GM19324 (cell line): ENCODE measurements at regions not wholly inside any gene's neighbourhood (a gene's known extent, or its start where the extent isn't known, plus 50 kb on each side); places are given as distances from the start of the nearest gene placed in this dataset.

Experiments used
- ATAC-seq: cut with Tn5 transposase; IDR thresholded peaks from one replicate; pipeline ENCODE4 v1.9.1; 2021; ENCODE audit warnings: mild to moderate bottlenecking, moderate library complexity; ENCODE audit not compliant: unreplicated experiment, low FRiP score

GRCh38 chr14:96637521-96637920, 135.3 kb downstream of the PAPOLA start:
- no peak for ATAC-seq

GRCh38 chr14:96638041-96638855, 136.1 kb downstream of the PAPOLA start:
- no peak for ATAC-seq

GRCh38 chr14:96639550-96639949, 137.4 kb downstream of the PAPOLA start:
- no peak for ATAC-seq

- ATAC-seq: no peak
These were observed 146.5 kb downstream of the PAPOLA start for GRCh38 chr14:96648506-96649326.

- no peak for ATAC-seq
These were observed 147.1 kb downstream of the PAPOLA start for GRCh38 chr14:96649327-96649601.

- no peak for ATAC-seq
These were observed 143.6 kb upstream of the VRK1 start for GRCh38 chr14:96653597-96653996.

- ATAC-seq: no peak
These were observed 138.6 kb upstream of the VRK1 start for GRCh38 chr14:96658611-96659010.

GRCh38 chr14:96660123-96660522, 137.1 kb upstream of the VRK1 start:
- ATAC-seq: no peak

GRCh38 chr14:96660667-96661066, 136.5 kb upstream of the VRK1 start:
- no peak for ATAC-seq

GRCh38 chr14:96661244-96661969, 135.8 kb upstream of the VRK1 start:
- ATAC-seq: no peak

- ATAC-seq: no peak
These were observed 134.8 kb upstream of the VRK1 start for GRCh38 chr14:96662116-96662970.

- ATAC-seq: no peak
These were observed 134.1 kb upstream of the VRK1 start for GRCh38 chr14:96663076-96663475.

- ATAC-seq: no peak
These were observed 133.6 kb upstream of the VRK1 start for GRCh38 chr14:96663491-96664067.

- no peak for ATAC-seq
These were observed 131.1 kb upstream of the VRK1 start for GRCh38 chr14:96666088-96666487.

GRCh38 chr14:96670391-96670790, 126.8 kb upstream of the VRK1 start:
- no peak for ATAC-seq

- ATAC-seq: no peak
These were observed 126.0 kb upstream of the VRK1 start for GRCh38 chr14:96671218-96671617.

GRCh38 chr14:96673706-96674105, 123.5 kb upstream of the VRK1 start:
- no peak for ATAC-seq

- no peak for ATAC-seq
These were observed 123.1 kb upstream of the VRK1 start for GRCh38 chr14:96674121-96674520.

- ATAC-seq: no peak
These were observed 121.0 kb upstream of the VRK1 start for GRCh38 chr14:96676166-96676565.

GRCh38 chr14:96681829-96682228, 115.4 kb upstream of the VRK1 start:
- no peak for ATAC-seq
